ENCODE measurements at regions not wholly inside any gene's neighbourhood (a gene's known extent, or its start where the extent isn't known, plus 50 kb on each side); places are given as distances from the start of the nearest gene placed in this dataset.

GRCh38 chr9:129289131-129289731 lies 111.2 kb upstream of the IER5L start:
- DNase-seq (ENCODE audit: low spot score), result no peak
- Histone ChIP-seq H3K4me3 (ENCODE audit: low read depth in 1 of 3, low read length in 3 of 3) (no peak overlapping the region), H3K27ac (ENCODE audit: low read depth in 1 of 2, low read length in 2 of 2) (no peak overlapping the region), H3K4me1 (ENCODE audit: control insufficient read depth in 4 of 4, insufficient read depth in 4 of 4, low read length in 3 of 4) (no peaks in the 10 kb centered on the region), H3K9ac (ENCODE audit: low read depth in 1 of 2, low read length in 2 of 2) (no peak overlapping the region), H3K9me3 (ENCODE audit: control insufficient read depth in 4 of 4, low read length in 3 of 4) (no peaks in the 10 kb centered on the region), H3K36me3 (ENCODE audit: control insufficient read depth in 4 of 4, insufficient read depth in 3 of 4, low read depth in 1 of 4, low read length in 3 of 4) (no peaks in the 10 kb centered on the region), H3K27me3 (ENCODE audit: control insufficient read depth in 4 of 4, insufficient read depth in 4 of 4, low read length in 3 of 4) (no peaks in the 10 kb centered on the region)
- TF ChIP-seq SP1 (IDR thresholded peaks at IDR 0.05) (no peak), MAX (IDR thresholded peaks at IDR 0.05) (no peak), JUND (IDR thresholded peaks at IDR 0.05) (no peak), TAF1 (conservative IDR thresholded peaks at IDR 0.05) (no peak), GABPA (IDR thresholded peaks at IDR 0.05 in 1 of 2, conservative IDR thresholded peaks at IDR 0.05 in 1 of 2) (no peak), CTCF (IDR thresholded peaks at IDR 0.05; ENCODE audit: low read depth, low read length, missing input control) (no peak), HNF4A (conservative IDR thresholded peaks at IDR 0.05) (no peak), ATF3 (IDR thresholded peaks at IDR 0.05) (no peak), YY1 (IDR thresholded peaks at IDR 0.05) (no peak), FOXA2 (IDR thresholded peaks at IDR 0.05) (no peak), HNF4G (IDR thresholded peaks at IDR 0.05) (no peak), FOXA1 (IDR thresholded peaks at IDR 0.05) (no peak)
- WGBS, result 85% methylated on average over 13 of the region's 13 CpGs

- DNase-seq (ENCODE audit: low spot score), result no peak
- Histone ChIP-seq H3K9me3 (ENCODE audit: control insufficient read depth in 4 of 4, low read length in 3 of 4) (no peaks in the 10 kb centered on the region), H3K36me3 (ENCODE audit: control insufficient read depth in 4 of 4, insufficient read depth in 3 of 4, low read depth in 1 of 4, low read length in 3 of 4) (no peaks in the 10 kb centered on the region), H3K27me3 (ENCODE audit: control insufficient read depth in 4 of 4, insufficient read depth in 4 of 4, low read length in 3 of 4) (no peaks in the 10 kb centered on the region), H3K27ac (ENCODE audit: low read depth in 1 of 2, low read length in 2 of 2) (no peak overlapping the region), H3K4me3 (ENCODE audit: low read depth in 1 of 3, low read length in 3 of 3) (no peak overlapping the region), H3K9ac (ENCODE audit: low read depth in 1 of 2, low read length in 2 of 2) (no peak overlapping the region), H3K4me1 (ENCODE audit: control insufficient read depth in 4 of 4, insufficient read depth in 4 of 4, low read length in 3 of 4) (no peaks in the 10 kb centered on the region)
- TF ChIP-seq RXRA (IDR thresholded peaks at IDR 0.05), result no peak
- TF ChIP-seq ZBTB33 (IDR thresholded peaks at IDR 0.05), result no peak
- TF ChIP-seq HNF4G (IDR thresholded peaks at IDR 0.05), result no peak
- TF ChIP-seq YY1 (IDR thresholded peaks at IDR 0.05), result no peak
- no peak for TF ChIP-seq JUND (IDR thresholded peaks at IDR 0.05)
- TF ChIP-seq TAF1 (conservative IDR thresholded peaks at IDR 0.05), result no peak
- no peak for TF ChIP-seq MAX (IDR thresholded peaks at IDR 0.05)
- TF ChIP-seq SP1 (IDR thresholded peaks at IDR 0.05), result no peak
- no peak for TF ChIP-seq RAD21 (IDR thresholded peaks at IDR 0.05)
- no peak for TF ChIP-seq EGR1 (IDR thresholded peaks at IDR 0.05; ENCODE audit: low read depth in 2 of 2)
- no peak for TF ChIP-seq FOXA1 (IDR thresholded peaks at IDR 0.05)
- no peak for TF ChIP-seq ATF3 (IDR thresholded peaks at IDR 0.05)
- no peak for TF ChIP-seq GABPA (IDR thresholded peaks at IDR 0.05 in 1 of 2, conservative IDR thresholded peaks at IDR 0.05 in 1 of 2)
- no peak for TF ChIP-seq CTCF (IDR thresholded peaks at IDR 0.05; ENCODE audit: low read depth, low read length, missing input control)
- WGBS, result 86% methylated on average over 24 of the region's 24 CpGs
Observed at GRCh38 chr9:129287619-129288305, 109.7 kb upstream of the IER5L start.
